Midbrain (tissue), 1 donor: ENCODE measurements at regions not wholly inside any gene's neighbourhood (a gene's known extent, or its start where the extent isn't known, plus 50 kb on each side); places are given as distances from the start of the nearest gene placed in this dataset.
"Not testable (repeated sequence)": the region's sequence is repeated elsewhere in the genome, so short reads cannot be mapped to it uniquely, and the experiment has no call there.

Source experiments
- DNase-seq: peaks from one replicate; lab custom pipeline; 2025; lab: John Stamatoyannopoulos, UW

GRCh38 chr1:47522935-47523834 lies 85.3 kb downstream of the FOXD2 start:
- no peak for DNase-seq

- no peak for DNase-seq
Measured at GRCh38 chr1:47523835-47524215, 86.0 kb downstream of the FOXD2 start.

DNA sequence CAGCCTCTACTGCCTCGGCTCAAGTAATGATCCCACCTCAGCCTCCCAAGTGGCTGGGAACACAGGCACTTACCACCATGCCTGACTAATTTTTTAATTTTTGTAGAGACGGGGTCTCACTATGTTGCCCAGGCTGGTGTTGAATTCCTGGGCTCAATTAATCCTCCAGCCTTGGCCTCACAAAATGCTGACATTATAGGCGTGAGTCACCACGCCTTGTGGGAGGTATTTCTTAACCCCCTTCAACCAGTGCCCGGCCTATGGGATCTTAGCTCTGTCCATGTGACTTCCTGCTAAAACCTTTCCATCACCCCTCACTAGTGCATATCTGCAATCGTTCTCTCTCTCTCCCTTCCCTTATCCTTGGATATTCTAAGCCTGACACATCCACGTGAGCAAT lies 86.4 kb downstream of the FOXD2 start:
- DNase-seq = no peak

GRCh38 chr1:47527653-47528272 lies 89.9 kb downstream of the FOXD2 start:
- no peak for DNase-seq

DNA sequence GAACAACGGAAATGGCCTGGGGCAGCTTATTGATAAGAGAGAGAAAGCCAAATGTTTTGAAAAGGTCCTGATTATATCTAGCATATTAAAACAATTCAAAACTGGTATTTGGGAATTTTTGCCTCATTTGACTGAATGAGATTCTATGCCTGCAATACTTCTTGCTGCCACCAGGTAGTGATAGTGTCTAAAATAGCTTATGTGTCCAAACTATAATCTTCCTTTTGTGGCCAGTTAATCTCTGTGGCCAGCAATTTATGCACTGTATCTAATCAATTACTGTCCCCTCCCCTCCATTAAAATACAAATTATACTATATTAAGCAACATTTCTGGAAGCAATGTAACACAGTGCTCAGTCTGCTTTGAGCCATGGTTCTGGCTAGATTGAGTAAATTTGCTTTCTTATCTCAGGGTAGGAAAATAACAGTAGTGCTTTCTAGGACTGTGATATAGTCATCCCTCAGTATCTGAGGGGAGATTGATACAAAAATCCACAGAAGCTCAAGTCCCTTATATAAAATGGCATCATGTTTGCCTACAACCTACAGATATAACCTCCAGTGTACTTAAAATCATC lies 91.8 kb downstream of the FOXD2 start:
- no peak for DNase-seq

GRCh38 chr1:47532921-47533792 lies 95.3 kb downstream of the FOXD2 start:
- peak; percentile 21 for DNase-seq

GRCh38 chr1:47533793-47534328 lies 96.0 kb downstream of the FOXD2 start:
- DNase-seq = no peak

- no peak for DNase-seq
Measured at GRCh38 chr1:47534436-47534835, 96.6 kb downstream of the FOXD2 start.

DNA sequence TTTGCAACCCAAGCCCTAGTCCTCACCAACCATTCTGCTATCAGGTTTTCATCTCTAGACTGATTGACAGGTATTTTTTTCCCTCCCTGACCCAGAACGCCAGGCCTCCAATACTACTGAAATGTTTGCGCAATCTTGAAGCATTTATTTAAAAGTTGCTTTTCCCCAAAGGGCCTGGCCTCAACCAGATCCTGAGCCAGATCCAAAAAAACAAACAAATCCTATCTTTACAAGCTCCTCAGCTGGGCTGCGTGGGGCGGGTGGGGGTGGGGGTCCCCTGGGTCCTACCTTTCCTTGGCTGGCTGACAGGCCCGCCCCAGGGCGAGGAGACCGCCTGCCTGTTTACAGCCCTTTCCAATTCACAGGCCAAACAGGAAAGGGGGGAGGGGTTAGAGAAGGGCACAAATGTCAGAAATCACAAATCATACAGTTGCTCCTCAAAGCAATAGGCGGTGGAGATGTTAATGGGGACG lies 98.8 kb downstream of the FOXD2 start:
- no peak for DNase-seq

DNA sequence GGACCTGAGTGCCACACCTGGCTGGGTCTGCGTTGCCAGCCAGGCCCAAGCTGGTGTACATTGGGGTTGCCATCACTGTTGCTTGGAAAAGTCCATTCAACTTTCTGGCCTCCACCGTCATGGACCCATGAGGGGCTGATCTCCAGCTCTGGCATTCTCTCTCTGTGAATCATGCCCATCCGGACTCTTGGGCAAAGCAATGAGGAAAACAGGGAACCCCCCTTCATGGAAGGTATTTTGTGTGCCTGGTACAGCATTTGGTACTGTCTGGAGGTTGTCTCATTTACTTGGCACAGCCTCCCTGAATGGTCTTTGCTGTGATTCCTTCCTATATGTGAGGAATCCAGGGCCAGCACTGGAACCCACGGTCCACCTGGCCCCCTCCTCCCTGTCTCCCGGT lies 99.4 kb downstream of the FOXD2 start:
- no peak for DNase-seq

DNA sequence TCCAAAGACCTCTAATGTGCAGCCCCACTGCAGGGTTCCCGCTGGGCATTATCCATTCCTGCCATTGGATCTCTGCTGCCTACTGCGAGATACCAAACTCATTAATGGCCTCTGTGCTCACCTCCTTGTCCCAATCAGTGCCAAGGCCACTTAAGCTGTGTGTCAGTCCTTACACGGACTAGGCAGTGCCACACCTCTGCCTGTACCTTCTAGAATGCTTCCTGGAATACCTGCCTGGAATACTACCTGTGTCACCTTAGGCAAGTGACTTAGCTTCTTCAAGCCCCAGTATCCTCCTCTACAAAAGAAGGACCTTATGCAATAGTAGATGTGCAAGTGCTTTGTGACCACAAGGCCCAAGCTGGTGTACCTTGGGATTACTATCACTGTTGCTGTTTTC lies 100.1 kb downstream of the FOXD2 start:
- DNase-seq = no peak

- DNase-seq = not testable (repeated sequence)
Measured at GRCh38 chr1:47538530-47538929, 100.7 kb downstream of the FOXD2 start.

DNA sequence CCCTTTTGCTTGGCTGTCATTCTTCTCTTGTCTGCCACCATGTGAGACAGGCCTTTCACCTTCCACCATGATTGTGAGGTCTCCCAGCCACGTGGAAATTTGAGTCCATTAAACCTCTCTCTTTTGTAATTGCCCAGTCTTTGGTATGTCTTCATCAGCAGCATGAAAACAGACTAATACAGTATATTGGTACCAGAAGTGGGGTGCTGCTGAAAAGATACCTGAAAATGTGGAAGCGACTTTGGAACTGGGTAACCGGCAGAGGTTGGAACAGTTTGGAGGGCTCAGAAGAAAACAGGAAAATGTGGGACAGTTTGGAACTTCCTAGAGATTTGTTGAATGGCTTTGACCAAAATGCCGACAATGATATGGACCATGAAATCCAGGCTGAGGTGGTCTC lies 103.9 kb downstream of the FOXD2 start:
- DNase-seq = not testable (repeated sequence)

DNA sequence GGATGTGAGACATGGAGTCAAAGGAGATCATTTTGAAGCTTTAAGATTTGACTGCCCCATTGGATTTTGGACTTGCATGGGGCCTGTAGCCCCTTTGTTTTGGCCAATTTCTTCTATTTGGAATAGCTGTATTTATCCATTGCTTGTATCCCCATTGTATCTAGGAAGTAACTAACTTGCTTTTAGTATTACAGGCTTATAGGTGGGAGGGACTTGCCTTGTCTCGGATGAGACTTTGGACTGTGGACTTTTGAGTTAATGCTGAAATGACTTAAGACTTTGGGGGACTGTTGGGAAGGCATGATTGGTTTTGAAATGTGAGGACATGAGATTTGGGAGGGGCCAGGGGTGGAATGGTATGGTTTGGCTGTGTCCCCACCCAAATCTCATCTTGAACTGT lies 105.2 kb downstream of the FOXD2 start:
- not testable (repeated sequence) for DNase-seq

DNA sequence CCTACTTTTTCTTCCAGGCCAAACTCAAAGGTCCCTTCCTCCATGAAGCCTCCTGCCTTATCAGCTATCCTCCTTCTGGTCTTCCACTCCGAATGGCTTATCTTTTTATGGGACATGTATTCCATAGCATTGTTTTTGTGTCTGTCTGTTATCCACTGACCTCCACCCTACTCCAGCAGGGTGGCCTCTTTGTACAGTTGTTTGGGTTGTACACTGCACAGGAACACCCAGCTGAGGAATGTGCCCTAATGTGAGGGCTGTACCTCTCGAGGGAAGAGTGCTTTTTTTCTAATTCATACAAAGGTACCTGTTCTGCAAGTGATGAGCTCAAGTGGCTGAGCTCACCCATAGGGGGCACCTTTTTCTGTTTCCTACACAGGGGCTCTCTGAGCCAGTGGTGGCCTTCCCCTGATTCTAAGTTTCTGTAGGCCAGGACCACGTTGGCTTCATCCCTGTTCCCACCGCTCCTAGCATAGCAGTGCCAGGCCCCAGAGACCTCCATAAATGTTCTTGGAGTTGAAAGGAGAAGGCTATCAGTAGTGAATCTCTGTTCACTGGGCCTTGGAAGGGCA lies 108.2 kb downstream of the FOXD2 start:
- no peak for DNase-seq

GRCh38 chr1:47547753-47548573 lies 110.1 kb downstream of the FOXD2 start:
- DNase-seq = no peak

DNA sequence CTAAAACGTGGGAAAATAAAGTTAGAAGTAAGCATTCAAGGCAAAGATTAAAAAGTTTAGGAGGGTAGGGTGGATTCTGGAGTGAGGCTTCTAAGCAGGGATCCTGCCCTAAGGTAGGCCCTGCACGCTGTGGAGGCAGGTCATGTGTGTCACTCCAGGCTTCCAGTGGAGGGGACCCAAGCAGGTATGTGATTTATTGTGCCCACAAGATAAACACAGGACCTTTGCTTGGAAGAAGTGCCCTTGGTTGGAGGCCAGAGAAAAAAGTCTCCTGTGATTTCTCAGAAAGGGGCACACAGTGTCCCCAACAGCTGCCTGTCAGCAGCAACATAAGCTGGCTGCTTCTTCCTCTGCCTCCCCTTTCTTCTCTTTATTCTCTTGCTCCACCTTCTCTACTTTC lies 110.8 kb downstream of the FOXD2 start:
- DNase-seq = no peak

- DNase-seq = no peak
Measured at GRCh38 chr1:47549532-47549931, 111.7 kb downstream of the FOXD2 start.

DNA sequence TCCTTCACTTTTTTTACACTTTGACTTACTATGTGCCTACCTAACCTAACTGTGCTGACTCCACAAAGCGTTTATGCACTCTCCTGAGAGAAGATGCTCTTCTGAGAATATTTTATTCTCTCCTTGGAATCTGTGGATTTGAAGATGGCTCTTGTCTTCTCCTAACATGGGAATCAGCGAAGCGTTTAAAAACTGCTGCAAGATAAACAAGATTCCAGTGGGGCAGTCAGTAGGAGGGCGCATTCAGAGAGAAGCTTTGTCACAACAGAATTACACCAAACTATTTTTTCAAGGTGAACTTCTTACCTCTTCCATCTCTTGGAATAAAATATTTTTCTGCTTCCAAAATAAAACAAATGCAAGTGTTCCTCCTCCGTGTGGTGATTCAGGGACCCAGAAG lies 113.1 kb downstream of the FOXD2 start:
- no peak for DNase-seq

- DNase-seq = no peak
Measured at GRCh38 chr1:47551971-47552528, 114.2 kb downstream of the FOXD2 start.
